Hindlimb muscle (tissue), 1 donor: ENCODE measurements at regions not wholly inside any gene's neighbourhood (a gene's known extent, or its start where the extent isn't known, plus 50 kb on each side); places are given as distances from the start of the nearest gene placed in this dataset.
"Not testable (repeated sequence)": the region's sequence is repeated elsewhere in the genome, so short reads cannot be mapped to it uniquely, and the experiment has no call there.

Source experiments
- DNase-seq: peaks from one replicate; pipeline ENCODE4 v3.0.0-alpha.2; 2013

- DNase-seq = no peak
These were observed 687.0 kb downstream of the NUP35 start for GRCh38 chr2:183811281-183811680.

- DNase-seq = no peak
These were observed 687.8 kb downstream of the NUP35 start for GRCh38 chr2:183812091-183812490.

GRCh38 chr2:183825710-183826109 lies 701.5 kb downstream of the NUP35 start:
- no peak for DNase-seq

GRCh38 chr2:183829931-183830330 lies 705.7 kb downstream of the NUP35 start:
- no peak for DNase-seq

DNA sequence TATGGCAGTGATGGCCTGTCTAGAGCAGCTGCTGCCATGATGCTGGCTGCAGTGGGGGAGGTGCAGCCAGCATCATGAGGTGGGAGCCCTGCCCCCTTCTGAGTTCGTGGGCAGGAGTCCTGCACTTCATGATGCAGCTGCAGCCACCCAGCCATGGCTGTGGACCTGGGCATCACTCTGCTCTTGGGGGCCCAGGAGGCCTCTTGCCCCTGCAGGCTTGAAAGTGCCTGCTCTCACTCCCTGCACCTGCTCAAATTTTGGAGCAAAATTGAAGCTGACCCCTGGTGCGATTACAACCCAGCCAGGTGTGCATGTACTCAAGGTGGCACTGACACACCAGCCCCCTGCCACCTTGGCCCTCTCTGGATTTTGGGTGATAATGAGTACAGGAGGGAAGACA lies 712.9 kb downstream of the NUP35 start:
- DNase-seq = no peak

DNA sequence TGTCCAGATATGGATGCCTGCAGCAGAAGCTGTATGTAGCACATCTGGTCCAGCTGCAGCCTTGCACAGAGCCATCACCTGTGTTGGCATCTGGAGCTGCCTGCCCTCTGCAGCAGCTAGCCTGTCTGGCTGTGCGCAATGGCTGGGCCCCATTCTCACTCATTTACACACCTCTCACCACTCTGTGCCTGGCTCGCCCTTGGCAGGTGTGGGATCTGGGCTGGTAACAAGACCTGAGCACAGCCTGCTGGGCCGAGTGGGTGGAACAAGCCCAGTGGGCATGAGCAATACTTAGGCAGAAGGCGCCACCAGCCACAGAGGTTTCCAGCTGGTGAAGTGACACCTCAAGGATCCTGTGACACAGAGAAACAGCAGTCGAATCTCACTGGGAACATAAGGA lies 714.1 kb downstream of the NUP35 start:
- no peak for DNase-seq

DNA sequence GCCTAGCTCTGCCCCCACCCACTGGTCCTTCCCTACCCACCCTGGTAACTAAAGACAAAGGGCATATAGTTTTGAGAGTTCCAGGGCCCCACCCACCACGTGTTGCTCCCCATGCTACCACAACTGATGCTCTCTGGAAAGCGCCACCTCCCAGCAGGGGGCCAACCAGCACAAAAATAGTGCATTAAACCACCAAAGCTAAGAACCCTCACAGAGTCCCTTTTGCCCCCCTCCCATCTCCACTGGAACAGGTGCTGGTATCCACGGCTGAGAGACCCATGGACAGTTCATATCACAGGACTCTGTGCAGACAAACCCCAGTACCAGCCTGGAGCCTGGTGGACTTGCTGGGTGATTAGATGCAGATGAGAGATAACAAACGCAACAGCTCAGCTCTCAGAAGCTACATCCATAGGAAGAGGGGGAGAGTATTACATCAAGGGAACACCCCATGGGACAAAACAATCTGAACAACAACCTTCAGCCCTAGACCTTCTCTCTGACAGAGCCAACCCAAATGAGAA lies 715.9 kb downstream of the NUP35 start:
- DNase-seq = no peak

GRCh38 chr2:183849826-183850225 lies 725.6 kb downstream of the NUP35 start:
- DNase-seq = not testable (repeated sequence)

DNA sequence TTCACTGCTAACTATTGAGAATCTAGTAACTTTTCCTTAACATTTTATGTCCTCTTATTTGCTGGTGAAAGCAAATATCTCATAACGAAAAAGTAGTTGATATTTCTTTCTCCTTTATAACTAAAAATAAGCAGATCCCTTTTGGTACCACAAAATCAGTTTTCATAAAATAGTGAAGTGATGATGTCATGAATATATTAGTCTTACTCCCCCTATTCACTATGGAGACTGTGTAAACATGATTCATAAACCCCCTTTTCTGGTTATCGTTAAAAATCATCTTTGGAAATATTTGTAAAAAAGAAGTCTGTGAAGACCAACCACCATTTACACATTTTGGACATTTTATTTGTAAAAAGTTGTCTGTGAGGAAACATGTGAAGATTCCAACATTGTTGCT lies 734.9 kb downstream of the NUP35 start:
- no peak for DNase-seq

DNA sequence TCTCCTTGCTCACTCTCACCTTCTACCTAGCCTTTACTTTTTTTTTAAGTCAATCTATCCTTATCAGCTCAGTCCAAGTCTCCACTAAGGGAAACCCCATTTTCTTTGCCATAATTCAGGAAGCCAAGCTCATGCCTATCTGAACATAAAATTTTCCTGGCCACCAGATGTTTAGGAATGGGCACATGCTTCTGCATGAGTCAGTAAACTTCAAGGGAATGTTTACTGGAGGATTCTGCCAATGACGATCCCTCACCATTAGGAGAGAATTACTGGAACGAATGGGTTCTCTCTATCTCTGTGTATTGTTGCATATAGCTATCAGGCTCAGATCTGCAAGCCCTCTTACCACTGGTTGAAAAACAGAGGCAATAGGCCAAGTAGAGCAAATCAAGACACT lies 731.7 kb upstream of the ZNF804A start:
- DNase-seq = no peak

GRCh38 chr2:183867206-183867605 lies 731.1 kb upstream of the ZNF804A start:
- no peak for DNase-seq

DNA sequence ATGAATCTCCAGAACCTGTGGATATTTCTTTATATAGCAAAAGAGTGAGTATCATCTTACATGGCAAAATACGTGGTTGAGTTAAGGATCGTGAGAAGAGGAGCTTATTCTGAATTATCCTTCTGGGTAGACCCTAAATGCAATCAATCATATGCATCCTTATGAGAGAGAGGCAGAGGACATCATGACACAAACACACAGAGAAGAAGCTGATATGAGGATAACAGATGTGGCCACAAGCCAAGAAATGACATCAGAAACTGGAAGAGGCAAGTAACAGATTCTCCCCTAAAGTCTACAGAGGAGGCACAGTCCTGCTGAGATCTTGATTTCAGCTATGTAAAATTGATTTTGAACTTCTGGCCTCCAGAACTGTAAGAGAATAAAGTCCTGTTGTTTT lies 730.2 kb upstream of the ZNF804A start:
- no peak for DNase-seq

- no peak for DNase-seq
These were observed 729.6 kb upstream of the ZNF804A start for GRCh38 chr2:183868707-183869106.

- DNase-seq = no peak
These were observed 726.2 kb upstream of the ZNF804A start for GRCh38 chr2:183872131-183872530.

- no peak for DNase-seq
These were observed 716.4 kb upstream of the ZNF804A start for GRCh38 chr2:183881978-183882377.

- DNase-seq = no peak
These were observed 705.9 kb upstream of the ZNF804A start for GRCh38 chr2:183892315-183892941.

- DNase-seq = no peak
These were observed 699.7 kb upstream of the ZNF804A start for GRCh38 chr2:183898641-183899040.

- DNase-seq = no peak
These were observed 696.4 kb upstream of the ZNF804A start for GRCh38 chr2:183901931-183902330.

GRCh38 chr2:183903026-183903425 lies 695.3 kb upstream of the ZNF804A start:
- no peak for DNase-seq

DNA sequence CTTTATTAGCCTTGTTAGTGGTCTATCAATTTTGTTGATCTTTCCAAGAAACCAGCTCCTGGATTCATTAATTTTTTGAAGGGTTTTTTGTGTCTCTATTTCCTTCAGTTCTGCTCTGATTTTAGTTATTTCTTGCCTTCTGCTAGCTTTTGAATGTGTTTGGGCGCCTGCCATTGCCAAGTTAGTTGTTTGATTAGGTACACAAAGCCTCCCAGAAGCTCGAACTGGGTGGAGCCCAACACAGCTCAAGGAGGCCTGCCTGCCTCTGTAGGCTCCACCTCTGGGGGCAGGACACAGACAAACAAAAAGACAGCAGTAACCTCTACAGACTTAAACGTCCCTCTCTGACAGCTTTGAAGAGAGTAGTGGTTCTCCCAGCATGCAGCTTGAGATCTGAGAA lies 682.3 kb upstream of the ZNF804A start:
- DNase-seq = not testable (repeated sequence)

GRCh38 chr2:183919167-183919566 lies 679.2 kb upstream of the ZNF804A start:
- no peak for DNase-seq

DNA sequence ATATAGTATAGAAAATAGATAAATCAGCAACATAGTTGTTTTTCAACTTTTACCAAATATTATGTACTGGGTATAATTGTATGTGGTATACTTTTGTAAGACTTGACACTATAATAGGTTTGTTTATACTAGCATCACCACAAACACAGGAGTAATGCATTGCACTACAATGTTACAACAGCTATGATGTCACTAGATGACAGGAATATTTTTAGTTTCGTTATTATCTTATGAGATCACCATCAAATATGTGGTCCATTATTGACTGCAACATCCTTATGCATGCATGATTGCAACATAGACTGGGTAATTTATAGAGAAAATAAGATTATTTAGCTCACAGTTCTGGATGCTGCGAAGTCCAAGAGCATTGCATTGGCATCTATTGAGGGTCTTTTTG lies 678.4 kb upstream of the ZNF804A start:
- no peak for DNase-seq

DNA sequence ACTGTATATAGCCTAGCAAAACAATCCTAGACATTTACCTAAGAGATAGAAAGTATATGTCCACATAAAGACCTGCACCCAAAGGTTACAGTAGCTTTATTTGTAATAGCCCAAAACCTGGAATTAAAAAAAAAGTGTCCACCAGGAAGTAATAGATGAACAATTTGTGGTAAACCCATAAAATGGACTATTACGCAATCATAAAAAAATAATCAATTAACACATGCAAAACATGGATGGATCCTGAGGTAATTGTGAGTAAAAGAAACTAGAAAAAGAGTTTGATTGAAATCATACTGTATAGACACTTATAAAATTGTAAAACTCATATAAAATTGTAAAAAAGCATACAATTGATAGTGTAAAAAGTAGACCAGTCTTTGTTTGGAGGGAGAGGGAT lies 673.0 kb upstream of the ZNF804A start:
- DNase-seq = no peak

GRCh38 chr2:183926433-183926832 lies 671.9 kb upstream of the ZNF804A start:
- DNase-seq = no peak
